ENCODE measurements at regions not wholly inside any gene's neighbourhood (a gene's known extent, or its start where the extent isn't known, plus 50 kb on each side); places are given as distances from the start of the nearest gene placed in this dataset.

GRCh38 chr4:36004204-36004851 is 240.0 kb downstream of the ARAP2 start:
- H3K4me3 ChIP-seq (ENCODE audit: low read length), result no peak overlapping the region
- TF ChIP-seq CTCF (conservative IDR thresholded peaks at IDR 0.05; ENCODE audit: low read depth, low read length), result no peak
- DNase-seq (ENCODE audit: low read depth), result peak; percentile 25

GRCh38 chr4:36006226-36006625 is 238.1 kb downstream of the ARAP2 start:
- DNase-seq (ENCODE audit: low read depth), result peak; percentile 66
- no peak overlapping the region for H3K4me3 ChIP-seq (ENCODE audit: low read length)
- TF ChIP-seq CTCF (conservative IDR thresholded peaks at IDR 0.05; ENCODE audit: low read depth, low read length), result no peak

GRCh38 chr4:36010397-36010929 is 233.9 kb downstream of the ARAP2 start:
- DNase-seq (ENCODE audit: low read depth), result no peak
- no peak for TF ChIP-seq CTCF (conservative IDR thresholded peaks at IDR 0.05; ENCODE audit: low read depth, low read length)
- H3K4me3 ChIP-seq (ENCODE audit: low read length), result no peak overlapping the region

- TF ChIP-seq CTCF (conservative IDR thresholded peaks at IDR 0.05; ENCODE audit: low read depth, low read length), result no peak
- DNase-seq (ENCODE audit: low read depth), result no peak
- no peak overlapping the region for H3K4me3 ChIP-seq (ENCODE audit: low read length)
Observed at GRCh38 chr4:36011381-36011780, 232.9 kb downstream of the ARAP2 start.

- TF ChIP-seq CTCF (conservative IDR thresholded peaks at IDR 0.05; ENCODE audit: low read depth, low read length), result no peak
- no peak overlapping the region for H3K4me3 ChIP-seq (ENCODE audit: low read length)
- DNase-seq (ENCODE audit: low read depth), result no peak
Observed at GRCh38 chr4:36012503-36012902, 231.8 kb downstream of the ARAP2 start.

GRCh38 chr4:36013206-36013605 is 231.1 kb downstream of the ARAP2 start:
- no peak for DNase-seq (ENCODE audit: low read depth)
- H3K4me3 ChIP-seq (ENCODE audit: low read length), result no peak overlapping the region
- no peak for TF ChIP-seq CTCF (conservative IDR thresholded peaks at IDR 0.05; ENCODE audit: low read depth, low read length)

All from retinal pigment epithelial cell (primary cell).